ENCODE measurements at regions not wholly inside any gene's neighbourhood (a gene's known extent, or its start where the extent isn't known, plus 50 kb on each side); places are given as distances from the start of the nearest gene placed in this dataset.

GRCh38 chr4:113811359-113811758 is 49.8 kb upstream of the CAMK2D start:
- TF ChIP-seq EP300 (IDR thresholded peaks at IDR 0.05; ENCODE audit: borderline replicate concordance) (no peak), TEAD4 (IDR thresholded peaks at IDR 0.05) (no peak), TCF12 (IDR thresholded peaks at IDR 0.05; ENCODE audit: low read depth) (no peak), TAF1 (IDR thresholded peaks at IDR 0.05; ENCODE audit: low read depth) (no peak), CEBPB (IDR thresholded peaks at IDR 0.05) (no peak), USF1 (IDR thresholded peaks at IDR 0.05) (no peak), ZBTB7A (IDR thresholded peaks at IDR 0.05; ENCODE audit: low read depth) (no peak), YY1 (IDR thresholded peaks at IDR 0.05; ENCODE audit: low read depth) (no peak), EGR1 (IDR thresholded peaks at IDR 0.05) (no peak), FOXM1 (IDR thresholded peaks at IDR 0.05; ENCODE audit: borderline replicate concordance, low read depth) (no peak), CREB1 (IDR thresholded peaks at IDR 0.05; ENCODE audit: low read depth) (no peak), RAD21 (IDR thresholded peaks at IDR 0.05; ENCODE audit: low read depth) (no peak)
- TF ChIP-seq, protein P1, sequence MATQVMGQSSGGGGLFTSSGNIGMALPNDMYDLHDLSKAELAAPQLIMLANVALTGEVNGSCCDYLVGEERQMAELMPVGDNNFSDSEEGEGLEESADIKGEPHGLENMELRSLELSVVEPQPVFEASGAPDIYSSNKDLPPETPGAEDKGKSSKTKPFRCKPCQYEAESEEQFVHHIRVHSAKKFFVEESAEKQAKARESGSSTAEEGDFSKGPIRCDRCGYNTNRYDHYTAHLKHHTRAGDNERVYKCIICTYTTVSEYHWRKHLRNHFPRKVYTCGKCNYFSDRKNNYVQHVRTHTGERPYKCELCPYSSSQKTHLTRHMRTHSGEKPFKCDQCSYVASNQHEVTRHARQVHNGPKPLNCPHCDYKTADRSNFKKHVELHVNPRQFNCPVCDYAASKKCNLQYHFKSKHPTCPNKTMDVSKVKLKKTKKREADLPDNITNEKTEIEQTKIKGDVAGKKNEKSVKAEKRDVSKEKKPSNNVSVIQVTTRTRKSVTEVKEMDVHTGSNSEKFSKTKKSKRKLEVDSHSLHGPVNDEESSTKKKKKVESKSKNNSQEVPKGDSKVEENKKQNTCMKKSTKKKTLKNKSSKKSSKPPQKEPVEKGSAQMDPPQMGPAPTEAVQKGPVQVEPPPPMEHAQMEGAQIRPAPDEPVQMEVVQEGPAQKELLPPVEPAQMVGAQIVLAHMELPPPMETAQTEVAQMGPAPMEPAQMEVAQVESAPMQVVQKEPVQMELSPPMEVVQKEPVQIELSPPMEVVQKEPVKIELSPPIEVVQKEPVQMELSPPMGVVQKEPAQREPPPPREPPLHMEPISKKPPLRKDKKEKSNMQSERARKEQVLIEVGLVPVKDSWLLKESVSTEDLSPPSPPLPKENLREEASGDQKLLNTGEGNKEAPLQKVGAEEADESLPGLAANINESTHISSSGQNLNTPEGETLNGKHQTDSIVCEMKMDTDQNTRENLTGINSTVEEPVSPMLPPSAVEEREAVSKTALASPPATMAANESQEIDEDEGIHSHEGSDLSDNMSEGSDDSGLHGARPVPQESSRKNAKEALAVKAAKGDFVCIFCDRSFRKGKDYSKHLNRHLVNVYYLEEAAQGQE (IDR thresholded peaks at IDR 0.05; ENCODE audit: low read depth) = no peak
- TF ChIP-seq, protein P2, sequence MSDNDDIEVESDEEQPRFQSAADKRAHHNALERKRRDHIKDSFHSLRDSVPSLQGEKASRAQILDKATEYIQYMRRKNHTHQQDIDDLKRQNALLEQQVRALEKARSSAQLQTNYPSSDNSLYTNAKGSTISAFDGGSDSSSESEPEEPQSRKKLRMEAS (IDR thresholded peaks at IDR 0.05) = no peak

Data from Ishikawa (cell line).